ENCODE measurements at regions not wholly inside any gene's neighbourhood (a gene's known extent, or its start where the extent isn't known, plus 50 kb on each side); places are given as distances from the start of the nearest gene placed in this dataset.

- H3K9ac ChIP-seq (ENCODE audit: control insufficient read depth, extremely low read depth, insufficient read depth, low read length) = no peak overlapping the region
- dilution Hi-C loops (cut with MboI; ENCODE audit: extremely low pct_ligation_motif_present, low sequenced_read_pairs) = no loop called here
- no peak for DNase-seq (ENCODE audit: low read depth, low spot score)
These were observed 427.9 kb upstream of the AGTR1 start for GRCh38 chr3:148269816-148270215.

GRCh38 chr3:148280623-148281242 is 417.0 kb upstream of the AGTR1 start:
- no peak for FAIRE-seq
- H3K27me3 ChIP-seq (ENCODE audit: control insufficient read depth, extremely low read depth, insufficient read depth, low read length) = no peaks in the 10 kb centered on the region
- no peaks in the 10 kb centered on the region for H3K36me3 ChIP-seq (ENCODE audit: control insufficient read depth in 2 of 2, extremely low read depth in 1 of 2, insufficient read depth in 2 of 2, low read length in 2 of 2)
- no peaks in the 10 kb centered on the region for H3K9me3 ChIP-seq (ENCODE audit: control insufficient read depth, low read depth, low read length)
- no peak overlapping the region for H3K4me3 ChIP-seq (ENCODE audit: control insufficient read depth in 2 of 3, extremely low read depth in 1 of 3, insufficient read depth in 2 of 3, low read depth in 1 of 3, low read length in 3 of 3)
- no peaks in the 10 kb centered on the region for H3K9me1 ChIP-seq (ENCODE audit: control insufficient read depth, extremely low read depth, insufficient read depth, low read length)
- no peak overlapping the region for H3K4me2 ChIP-seq (ENCODE audit: control insufficient read depth, extremely low read depth, insufficient read depth, low read depth, low read length)
- no peak for TF ChIP-seq EZH2 (IDR thresholded peaks at IDR 0.05; ENCODE audit: low read length)
- TF ChIP-seq, protein P1, sequence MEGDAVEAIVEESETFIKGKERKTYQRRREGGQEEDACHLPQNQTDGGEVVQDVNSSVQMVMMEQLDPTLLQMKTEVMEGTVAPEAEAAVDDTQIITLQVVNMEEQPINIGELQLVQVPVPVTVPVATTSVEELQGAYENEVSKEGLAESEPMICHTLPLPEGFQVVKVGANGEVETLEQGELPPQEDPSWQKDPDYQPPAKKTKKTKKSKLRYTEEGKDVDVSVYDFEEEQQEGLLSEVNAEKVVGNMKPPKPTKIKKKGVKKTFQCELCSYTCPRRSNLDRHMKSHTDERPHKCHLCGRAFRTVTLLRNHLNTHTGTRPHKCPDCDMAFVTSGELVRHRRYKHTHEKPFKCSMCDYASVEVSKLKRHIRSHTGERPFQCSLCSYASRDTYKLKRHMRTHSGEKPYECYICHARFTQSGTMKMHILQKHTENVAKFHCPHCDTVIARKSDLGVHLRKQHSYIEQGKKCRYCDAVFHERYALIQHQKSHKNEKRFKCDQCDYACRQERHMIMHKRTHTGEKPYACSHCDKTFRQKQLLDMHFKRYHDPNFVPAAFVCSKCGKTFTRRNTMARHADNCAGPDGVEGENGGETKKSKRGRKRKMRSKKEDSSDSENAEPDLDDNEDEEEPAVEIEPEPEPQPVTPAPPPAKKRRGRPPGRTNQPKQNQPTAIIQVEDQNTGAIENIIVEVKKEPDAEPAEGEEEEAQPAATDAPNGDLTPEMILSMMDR (optimal IDR thresholded peaks at IDR 0.05 in 1 of 3, IDR thresholded peaks at IDR 0.05 in 1 of 3, conservative IDR thresholded peaks at IDR 0.05 in 1 of 3; ENCODE audit: extremely low read depth in 1 of 3, insufficient read depth in 2 of 3, low read length in 3 of 3) = no peak
- dilution Hi-C loops (cut with MboI; ENCODE audit: extremely low pct_ligation_motif_present, low sequenced_read_pairs) = no loop called here
- no peaks in the 10 kb centered on the region for H3K4me1 ChIP-seq (ENCODE audit: control insufficient read depth, extremely low read depth, insufficient read depth, low read length)
- no peak overlapping the region for H2AFZ ChIP-seq (ENCODE audit: control insufficient read depth, low read length)
- H3K79me2 ChIP-seq (ENCODE audit: control insufficient read depth, insufficient read depth, low read length) = no peaks in the 10 kb centered on the region
- DNase-seq (ENCODE audit: low read depth, low spot score) = no peak
- H4K20me1 ChIP-seq (ENCODE audit: control insufficient read depth, extremely low read depth, insufficient read depth, low read length) = no peaks in the 10 kb centered on the region
- H3K9ac ChIP-seq (ENCODE audit: control insufficient read depth, extremely low read depth, insufficient read depth, low read length) = no peak overlapping the region
- H3K27ac ChIP-seq (ENCODE audit: control insufficient read depth, insufficient read depth, low read length) = no peak overlapping the region

More at GRCh38 chr3:148269816-148270215, 427.9 kb upstream of the AGTR1 start:
- Histone ChIP-seq H3K4me2 (ENCODE audit: control insufficient read depth, extremely low read depth, insufficient read depth, low read depth, low read length) (no peak overlapping the region), H3K36me3 (ENCODE audit: control insufficient read depth in 2 of 2, extremely low read depth in 1 of 2, insufficient read depth in 2 of 2, low read length in 2 of 2) (no peaks in the 10 kb centered on the region), H3K4me3 (ENCODE audit: control insufficient read depth in 2 of 3, extremely low read depth in 1 of 3, insufficient read depth in 2 of 3, low read depth in 1 of 3, low read length in 3 of 3) (no peak overlapping the region), H3K79me2 (ENCODE audit: control insufficient read depth, insufficient read depth, low read length) (no peaks in the 10 kb centered on the region), H3K27ac (ENCODE audit: control insufficient read depth, insufficient read depth, low read length) (no peak overlapping the region), H2AFZ (ENCODE audit: control insufficient read depth, low read length) (no peak overlapping the region), H3K9me1 (ENCODE audit: control insufficient read depth, extremely low read depth, insufficient read depth, low read length) (no peaks in the 10 kb centered on the region), H4K20me1 (ENCODE audit: control insufficient read depth, extremely low read depth, insufficient read depth, low read length) (no peaks in the 10 kb centered on the region), H3K4me1 (ENCODE audit: control insufficient read depth, extremely low read depth, insufficient read depth, low read length) (no peaks in the 10 kb centered on the region), H3K27me3 (ENCODE audit: control insufficient read depth, extremely low read depth, insufficient read depth, low read length) (no peaks in the 10 kb centered on the region), H3K9me3 (ENCODE audit: control insufficient read depth, low read depth, low read length) (no peaks in the 10 kb centered on the region)
- no peak for TF ChIP-seq EZH2 (IDR thresholded peaks at IDR 0.05; ENCODE audit: low read length)
- TF ChIP-seq, protein P1 (optimal IDR thresholded peaks at IDR 0.05 in 1 of 3, IDR thresholded peaks at IDR 0.05 in 1 of 3, conservative IDR thresholded peaks at IDR 0.05 in 1 of 3; ENCODE audit: extremely low read depth in 1 of 3, insufficient read depth in 2 of 3, low read length in 3 of 3) = no peak
- FAIRE-seq = no peak

Measured in keratinocyte (primary cell).